HCT116 (cell line): ENCODE measurements at regions not wholly inside any gene's neighbourhood (a gene's known extent, or its start where the extent isn't known, plus 50 kb on each side); places are given as distances from the start of the nearest gene placed in this dataset.

Source experiments
- ATAC-seq: fragments of 200-7000 bp; cut with Tn5 transposase; 2 replicates; pipeline ENCODE4 v1.9.1; 2020; ENCODE audit warnings: mild to moderate bottlenecking, moderate library complexity
- BruUV-seq: library from RNA; stranded (reverse); fragments of 400-500 nt; replicated peaks from 2 replicates; lab custom pipeline; 2021; lab: Mats Ljungman, UMichigan
- CTCF ChIA-PET: fragments of 300-600 bp; sonication (Branson Sonifier 250); formaldehyde crosslinking; loops from one replicate; lab custom pipeline; 2021; ENCODE audit warnings: antibody characterized with exemption; lab: Charles Lee
- POLR2A ChIA-PET: fragments of 300-600, 350-600 bp; sonication (Branson Sonifier 250); formaldehyde crosslinking; loops from one replicate; lab custom pipeline; 2021; ENCODE audit warnings: antibody characterized with exemption; lab: Charles Lee
- RAD21 ChIA-PET, 2 experiments: fragments of 300-600 bp; sonication (Branson Sonifier 250); formaldehyde crosslinking; loops; one replicate each; lab custom pipeline; 2023; ENCODE audit warnings: low total read pairs in 2 of 2; ENCODE audit not compliant: uncharacterized antibody in 2 of 2, unreplicated experiment in 2 of 2, low non-redundant PET in 1 of 2; lab: Charles Lee
- DNase-seq: peaks from one replicate; pipeline ENCODE4 v3.0.0-alpha.2; 2010; ENCODE audit warnings: low read depth, low spot score
- H2AFZ ChIP-seq: fragments of 200-600 bp; shearing (Covaris generic), sonication (generic); 2 replicates; pipeline ENCODE4 v1.6.1; 2017; ENCODE audit warnings: low read depth, mixed run types, mixed read lengths, antibody characterized with exemption, low read length; ENCODE audit not compliant: poor library complexity, severe bottlenecking
- H3K27ac ChIP-seq: 2 replicates; pipeline ENCODE4 v1.5.1; 2012; ENCODE audit warnings: low read depth, low read length
- H3K27me3 ChIP-seq: fragments of 200-600 bp; sonication (generic); 2 replicates; pipeline ENCODE4 v1.6.1; 2016; ENCODE audit warnings: mixed run types, low read length, mixed read lengths; ENCODE audit not compliant: insufficient read depth
- H3K36me3 ChIP-seq, 2 experiments: fragments of 200-500 bp in 1 of 2; fragments of 200-600 bp in 1 of 2; sonication (Bioruptor generic) in 1 of 2; sonication (generic) in 1 of 2; 2 replicates each; pipeline versions ENCODE4 v1.5.1 to v1.6.1; 2014 to 2016; ENCODE audit warnings: low read length in 2 of 2, inconsistent platforms in 1 of 2, mixed read lengths in 1 of 2, mixed run types in 1 of 2; ENCODE audit not compliant: insufficient read depth in 2 of 2, control insufficient read depth in 1 of 2
- H3K4me1 ChIP-seq, 2 experiments: fragments of 200-600 bp in 1 of 2; sonication (generic) in 1 of 2; 2 replicates each; pipeline versions ENCODE4 v1.5.1 to v1.6.1; 2012 to 2017; ENCODE audit warnings: low read length in 2 of 2, inconsistent platforms in 1 of 2, mild to moderate bottlenecking in 1 of 2, mixed read lengths in 1 of 2, mixed run types in 1 of 2, moderate library complexity in 1 of 2; ENCODE audit not compliant: insufficient read depth in 2 of 2, control insufficient read depth in 1 of 2
- H3K4me2 ChIP-seq: fragments of 200-600 bp; sonication (generic); 2 replicates; pipeline ENCODE4 v1.6.1; 2017; ENCODE audit warnings: mixed run types, low read length, mixed read lengths
- H3K4me3 ChIP-seq, 2 experiments: fragments of 200-600 bp in 1 of 2; sonication (generic) in 1 of 2; replicated peaks in 1 of 2; 2 replicates each; pipeline ENCODE4 v1.5.1; 2011 to 2016; ENCODE audit warnings: low read length in 2 of 2, control low read depth in 1 of 2, low read depth in 1 of 2, mild to moderate bottlenecking in 1 of 2, mixed read lengths in 1 of 2, mixed run types in 1 of 2
- H3K79me2 ChIP-seq: fragments of 200-600 bp; sonication (generic); 2 replicates; pipeline ENCODE4 v1.6.1; 2017; ENCODE audit warnings: mild to moderate bottlenecking, mixed run types, low read length, moderate library complexity, mixed read lengths; ENCODE audit not compliant: insufficient read depth
- H3K9ac ChIP-seq: fragments of 200-600 bp; sonication (generic); 2 replicates; pipeline ENCODE4 v1.6.1; 2016; ENCODE audit warnings: low read length, mixed read lengths
- H3K9me2 ChIP-seq: fragments of 200-600 bp; sonication (generic), shearing (Covaris generic); 2 replicates; pipeline ENCODE4 v1.6.1; 2017; ENCODE audit warnings: mixed run types, mild to moderate bottlenecking, moderate library complexity; ENCODE audit not compliant: insufficient read depth
- H3K9me3 ChIP-seq, 2 experiments: fragments of 200-500 bp in 1 of 2; fragments of 200-600 bp in 1 of 2; sonication (Bioruptor generic) in 1 of 2; sonication (generic) in 1 of 2; 2 replicates each; pipeline ENCODE4 v1.6.1; 2014 to 2017; ENCODE audit warnings: low read length in 2 of 2, mixed read lengths in 2 of 2, inconsistent platforms in 1 of 2, low read depth in 1 of 2, mild to moderate bottlenecking in 1 of 2, mixed run types in 1 of 2, moderate library complexity in 1 of 2; ENCODE audit not compliant: control insufficient read depth in 1 of 2, insufficient read depth in 1 of 2
- H4K20me1 ChIP-seq: fragments of 200-600 bp; sonication (generic), shearing (Covaris generic); 2 replicates; pipeline ENCODE4 v1.6.1; 2017; ENCODE audit warnings: mixed run types, mild to moderate bottlenecking, moderate library complexity; ENCODE audit not compliant: insufficient read depth
- CEBPB ChIP-seq: IDR thresholded peaks from 2 replicates; pipeline ENCODE4 v1.6.1; 2012; ENCODE audit warnings: low read depth
- EGR1 ChIP-seq: IDR thresholded peaks from 2 replicates; pipeline ENCODE4 v1.6.1; 2012; ENCODE audit warnings: low read depth
- ELF1 ChIP-seq: IDR thresholded peaks from 2 replicates; pipeline ENCODE4 v1.6.1; 2012; ENCODE audit warnings: low read depth, borderline replicate concordance
- EZH2phosphoT487 ChIP-seq: fragments of 200-600 bp; IDR thresholded peaks from 2 replicates; pipeline ENCODE4 v1.6.1; 2018; ENCODE audit warnings: antibody characterized with exemption, borderline replicate concordance
- FOSL1 ChIP-seq: IDR thresholded peaks from 2 replicates; pipeline ENCODE4 v1.6.1; 2012; ENCODE audit warnings: low read depth
- JUND ChIP-seq: IDR thresholded peaks from 2 replicates; pipeline ENCODE4 v1.6.1; 2012
- MAX ChIP-seq: IDR thresholded peaks from 2 replicates; pipeline ENCODE4 v1.6.1; 2012
- POLR2A ChIP-seq: IDR thresholded peaks from 2 replicates; pipeline ENCODE4 v1.7.0; 2011; ENCODE audit warnings: borderline replicate concordance; ENCODE audit not compliant: insufficient read depth, insufficient read length; ENCODE audit errors: extremely low read depth
- SIN3A ChIP-seq: IDR thresholded peaks from 2 replicates; pipeline ENCODE4 v1.6.1; 2012; ENCODE audit warnings: low read depth
- SRF ChIP-seq: IDR thresholded peaks from 2 replicates; pipeline ENCODE4 v1.6.1; 2012; ENCODE audit warnings: low read depth
- ZFX ChIP-seq: fragments of 450-650 bp; IDR thresholded peaks from 2 replicates; pipeline ENCODE4 v1.6.1; 2017
- ZNF274 ChIP-seq: fragments of 200-500 bp; sonication (Bioruptor generic); IDR thresholded peaks from 2 replicates; pipeline ENCODE4 v1.6.1; 2014; ENCODE audit warnings: mild to moderate bottlenecking, low read depth, low read length, inconsistent platforms
- intact Hi-C: fragments of 100-400 bp; cut with micrococcal nuclease; formaldehyde crosslinking; loops from 2 replicates; pipeline ENCODE4 v1.10.0; 2022
- TF ChIP-seq, protein P1 (sequence below): IDR thresholded peaks from 2 replicates; pipeline ENCODE4 v1.6.1; 2011; ENCODE audit warnings: mild to moderate bottlenecking, low read length, moderate library complexity; ENCODE audit not compliant: insufficient replicate concordance; ENCODE audit errors: extremely low read depth
- TF ChIP-seq, protein P2 (sequence below): IDR thresholded peaks from 2 replicates; pipeline ENCODE4 v1.6.1; 2012

GRCh38 chr4:123739806-123740205, 343.2 kb downstream of the SPRY1 start:
- Histone ChIP-seq H3K9ac (no peak overlapping the region), H4K20me1 (no peaks in the 10 kb centered on the region), H3K27me3 (no peaks in the 10 kb centered on the region), H3K79me2 (no peaks in the 10 kb centered on the region), H3K36me3 (no peaks in the 10 kb centered on the region), H3K4me2 (no peak overlapping the region), H3K4me3 (no peak overlapping the region), H2AFZ (no peak overlapping the region), H3K27ac (no peak overlapping the region), H3K9me2 (no peaks in the 10 kb centered on the region), H3K9me3 (no peaks in the 10 kb centered on the region), H3K4me1 (no peaks in the 10 kb centered on the region)
- no TSS peak for BruUV-seq
- ChIA-PET CTCF (no interaction called here), POLR2A (no interaction called here), RAD21 (no interaction called here)
- ATAC-seq (no peak), DNase-seq (no peak)
- TF ChIP-seq SIN3A (no peak), MAX (no peak), EZH2phosphoT487 (no peak), CEBPB (no peak), ZFX (no peak), JUND (no peak), ELF1 (no peak), FOSL1 (no peak), ZNF274 (no peak), POLR2A (no peak), SRF (no peak), EGR1 (no peak)
- TF ChIP-seq, protein P1, sequence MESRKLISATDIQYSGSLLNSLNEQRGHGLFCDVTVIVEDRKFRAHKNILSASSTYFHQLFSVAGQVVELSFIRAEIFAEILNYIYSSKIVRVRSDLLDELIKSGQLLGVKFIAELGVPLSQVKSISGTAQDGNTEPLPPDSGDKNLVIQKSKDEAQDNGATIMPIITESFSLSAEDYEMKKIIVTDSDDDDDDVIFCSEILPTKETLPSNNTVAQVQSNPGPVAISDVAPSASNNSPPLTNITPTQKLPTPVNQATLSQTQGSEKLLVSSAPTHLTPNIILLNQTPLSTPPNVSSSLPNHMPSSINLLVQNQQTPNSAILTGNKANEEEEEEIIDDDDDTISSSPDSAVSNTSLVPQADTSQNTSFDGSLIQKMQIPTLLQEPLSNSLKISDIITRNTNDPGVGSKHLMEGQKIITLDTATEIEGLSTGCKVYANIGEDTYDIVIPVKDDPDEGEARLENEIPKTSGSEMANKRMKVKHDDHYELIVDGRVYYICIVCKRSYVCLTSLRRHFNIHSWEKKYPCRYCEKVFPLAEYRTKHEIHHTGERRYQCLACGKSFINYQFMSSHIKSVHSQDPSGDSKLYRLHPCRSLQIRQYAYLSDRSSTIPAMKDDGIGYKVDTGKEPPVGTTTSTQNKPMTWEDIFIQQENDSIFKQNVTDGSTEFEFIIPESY = no peak
- TF ChIP-seq, protein P2, sequence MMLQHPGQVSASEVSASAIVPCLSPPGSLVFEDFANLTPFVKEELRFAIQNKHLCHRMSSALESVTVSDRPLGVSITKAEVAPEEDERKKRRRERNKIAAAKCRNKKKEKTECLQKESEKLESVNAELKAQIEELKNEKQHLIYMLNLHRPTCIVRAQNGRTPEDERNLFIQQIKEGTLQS = no peak
- intact Hi-C loops = no loop called here
